Tibial nerve (tissue), 3 donors: ENCODE measurements at regions not wholly inside any gene's neighbourhood (a gene's known extent, or its start where the extent isn't known, plus 50 kb on each side); places are given as distances from the start of the nearest gene placed in this dataset.

ENCODE experiments used
- CTCF ChIP-seq, 5 experiments: fragments of 200-600 bp in 3 of 5; fragments of 450-650 bp in 2 of 5; sonication (generic) in 3 of 5; IDR thresholded peaks; one replicate each; pipeline ENCODE4 v1.5.1; 2016 to 2019; ENCODE audit warnings: antibody characterized with exemption in 5 of 5, mild to moderate bottlenecking in 3 of 5, moderate library complexity in 2 of 5
- POLR2A ChIP-seq, 2 donors: fragments of 450-650 bp; IDR thresholded peaks; one replicate each; pipeline ENCODE4 v1.6.1; 2017; ENCODE audit warnings: antibody characterized with exemption in 2 of 2, mild to moderate bottlenecking in 2 of 2, moderate library complexity in 2 of 2

DNA sequence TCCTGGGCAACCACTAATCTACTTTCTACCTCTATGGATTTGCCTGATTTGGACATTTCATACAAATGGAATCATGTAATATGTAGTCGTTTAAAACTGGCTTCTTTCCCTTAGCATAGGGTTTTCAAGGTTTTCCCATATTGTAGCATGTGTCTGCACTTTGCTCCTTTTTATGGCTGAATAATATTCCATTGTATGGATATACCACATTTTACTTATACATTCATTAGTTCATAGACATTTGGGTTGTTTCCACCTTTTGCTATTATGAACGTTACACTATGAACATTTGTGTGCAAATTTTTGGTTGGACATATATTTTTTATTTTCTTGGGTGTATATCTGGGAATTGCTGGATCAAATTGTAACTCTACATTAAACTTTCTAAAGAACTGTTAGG is 600.4 kb upstream of the NOX3 start:
- TF ChIP-seq CTCF (IDR thresholded peaks at IDR 0.05) (no peak), POLR2A (IDR thresholded peaks at IDR 0.05) (no peak)
